Uterus (tissue), 3 donors: ENCODE measurements at regions not wholly inside any gene's neighbourhood (a gene's known extent, or its start where the extent isn't known, plus 50 kb on each side); places are given as distances from the start of the nearest gene placed in this dataset.

Experiments used
- DNase-seq, 2 donors: peaks; one replicate each; pipeline ENCODE4 v3.0.0-alpha.2; 2019 to 2020
- H3K27ac ChIP-seq, 2 donors: fragments of 200-600 bp; sonication (generic); 1 replicate in 1 of 2; 2 replicates in 1 of 2; pipeline ENCODE4 v1.5.1; 2016 to 2018
- H3K27me3 ChIP-seq, 2 donors: fragments of 200-600 bp; sonication (generic); one replicate each; pipeline ENCODE4 v1.5.1; 2018 to 2019; ENCODE audit warnings: control low read depth in 1 of 2
- H3K36me3 ChIP-seq, 2 donors: fragments of 200-600 bp; sonication (generic); one replicate each; pipeline ENCODE4 v1.5.1; 2019; ENCODE audit warnings: control low read depth in 1 of 2
- H3K4me1 ChIP-seq, 2 donors: fragments of 200-600 bp; sonication (generic); one replicate each; pipeline ENCODE4 v1.5.1; 2018 to 2019; ENCODE audit warnings: control low read depth in 1 of 2
- H3K4me3 ChIP-seq, 2 donors: fragments of 200-600 bp; sonication (generic); 1 replicate in 1 of 2; 2 replicates in 1 of 2; pipeline ENCODE4 v1.5.1; 2018 to 2019; ENCODE audit warnings: mild to moderate bottlenecking in 1 of 2
- H3K9me3 ChIP-seq, 2 donors: fragments of 200-600 bp; sonication (generic); one replicate each; pipeline ENCODE4 v1.5.1; 2019; ENCODE audit warnings: control low read depth in 1 of 2
- CTCF ChIP-seq, 4 experiments: fragments of 200-600 bp in 2 of 4; fragments of 450-650 bp in 2 of 4; sonication (generic) in 2 of 4; IDR thresholded peaks; one replicate each; pipeline ENCODE4 v1.5.1; 2016 to 2019; ENCODE audit warnings: antibody characterized with exemption in 4 of 4, mild to moderate bottlenecking in 2 of 4, moderate library complexity in 1 of 4
- POLR2A ChIP-seq, 2 donors: fragments of 450-650 bp; IDR thresholded peaks; one replicate each; pipeline ENCODE4 v1.6.1; 2016; ENCODE audit warnings: antibody characterized with exemption in 2 of 2, mild to moderate bottlenecking in 1 of 2, moderate library complexity in 1 of 2
- intact Hi-C: fragments of 100-400 bp; cut with DNase I; formaldehyde crosslinking; loops from one replicate; pipeline ENCODE4 v1.15.1; 2023; ENCODE audit warnings: low total_unique reads
- donor health status: DM: yes; HTN: yes; CAD: no.

DNA sequence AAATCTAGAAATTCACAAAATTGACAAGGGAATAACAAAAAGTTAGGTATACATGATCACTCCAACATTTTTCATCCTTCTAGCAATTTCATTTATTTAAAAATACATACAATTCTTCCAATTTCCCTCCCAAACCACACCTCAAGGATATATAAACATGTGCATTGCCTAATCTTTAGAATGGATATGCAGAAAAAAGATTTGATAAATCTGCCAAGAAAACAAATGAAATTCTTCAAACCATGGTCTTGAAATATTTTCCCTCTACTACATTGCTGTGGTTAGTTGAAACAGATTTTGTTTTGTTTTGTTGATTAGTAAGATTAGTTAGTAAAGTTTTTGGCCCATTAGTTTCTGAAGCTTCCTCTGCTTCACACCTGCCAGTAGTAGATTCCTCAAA, 703.3 kb upstream of the CCDC179 start:
- Histone ChIP-seq H3K27me3 (no peaks in the 10 kb centered on the region), H3K36me3 (no peaks in the 10 kb centered on the region), H3K4me3 (no peak overlapping the region), H3K4me1 (no peaks in the 10 kb centered on the region), H3K9me3 (no peaks in the 10 kb centered on the region), H3K27ac (no peak overlapping the region)
- TF ChIP-seq CTCF (IDR thresholded peaks at IDR 0.05) (no peak), POLR2A (IDR thresholded peaks at IDR 0.05) (no peak)
- no peak for DNase-seq
- intact Hi-C loops = no loop called here

DNA sequence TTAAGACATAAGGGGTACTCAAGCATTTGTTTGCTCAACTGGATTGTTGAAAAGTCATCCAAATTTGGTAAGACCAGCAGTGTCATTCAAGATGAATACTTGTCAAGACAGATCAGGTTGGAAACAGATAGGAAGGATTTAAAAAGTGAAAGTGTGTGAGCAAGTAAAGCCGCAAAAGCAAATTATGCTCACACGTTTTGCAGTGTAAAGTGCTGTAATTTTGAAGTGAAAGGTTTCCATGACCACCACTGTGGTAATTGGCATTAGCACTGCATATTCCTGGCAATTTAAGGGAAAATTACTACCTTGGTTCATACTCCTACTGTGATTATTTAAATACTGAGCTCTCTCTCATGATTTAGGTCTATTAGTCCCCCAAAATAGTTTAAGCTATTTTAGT, 704.1 kb upstream of the CCDC179 start:
- intact Hi-C loops = no loop called here

DNA sequence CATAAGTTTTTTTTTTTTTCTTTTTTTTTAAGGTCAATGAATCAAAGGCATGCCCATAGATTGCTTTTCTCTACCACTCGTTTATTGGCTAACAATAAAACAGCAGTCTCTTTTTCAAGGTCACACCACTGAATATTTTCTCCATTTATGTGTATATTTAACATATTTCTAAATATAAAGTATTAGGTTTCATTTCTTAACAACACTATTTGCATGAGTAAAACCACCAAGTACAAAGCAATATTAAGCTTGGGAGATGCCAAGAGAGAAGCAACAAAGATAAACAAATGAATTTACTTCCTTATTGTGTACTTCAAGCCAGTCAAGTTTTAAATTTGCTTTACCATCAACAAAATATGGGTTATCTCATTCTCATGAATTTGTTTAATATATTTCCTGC, 708.9 kb upstream of the CCDC179 start:
- Histone ChIP-seq H3K4me1 (no peaks in the 10 kb centered on the region), H3K9me3 (no peaks in the 10 kb centered on the region), H3K27me3 (no peaks in the 10 kb centered on the region), H3K27ac (no peak overlapping the region), H3K4me3 (no peak overlapping the region), H3K36me3 (no peaks in the 10 kb centered on the region)
- intact Hi-C loops = no loop called here
- DNase-seq = no peak
- TF ChIP-seq POLR2A (IDR thresholded peaks at IDR 0.05) (no peak), CTCF (IDR thresholded peaks at IDR 0.05) (no peak)

More for the DNA sequence above, 704.1 kb upstream of the CCDC179 start:
- DNase-seq = no peak
- Histone ChIP-seq H3K9me3 (no peaks in the 10 kb centered on the region), H3K4me3 (no peak overlapping the region), H3K27me3 (no peaks in the 10 kb centered on the region), H3K27ac (no peak overlapping the region), H3K4me1 (no peaks in the 10 kb centered on the region), H3K36me3 (no peaks in the 10 kb centered on the region)
- TF ChIP-seq POLR2A (IDR thresholded peaks at IDR 0.05) (no peak), CTCF (IDR thresholded peaks at IDR 0.05) (no peak)

DNA sequence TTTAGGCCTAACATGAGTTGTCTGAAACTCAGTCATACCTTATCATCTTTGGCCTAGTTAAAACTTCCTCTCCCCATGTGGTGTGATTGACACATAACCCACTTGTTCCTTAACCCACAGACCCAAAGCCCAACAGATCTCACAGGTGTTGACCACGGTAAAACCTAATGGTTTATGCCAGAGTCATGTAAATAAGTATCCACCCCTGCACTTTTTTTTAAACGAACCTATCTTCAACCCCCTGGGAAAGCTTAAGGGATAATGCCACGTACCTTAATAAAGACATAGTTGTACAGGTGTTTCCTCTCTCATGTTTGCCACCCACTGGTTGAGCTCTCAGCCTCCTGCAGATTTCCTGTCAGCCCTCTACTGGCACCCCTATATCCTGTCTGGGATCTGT, 709.3 kb upstream of the CCDC179 start:
- Histone ChIP-seq H3K4me1 (no peaks in the 10 kb centered on the region), H3K27me3 (no peaks in the 10 kb centered on the region), H3K9me3 (no peaks in the 10 kb centered on the region), H3K4me3 (no peak overlapping the region), H3K36me3 (no peaks in the 10 kb centered on the region), H3K27ac (no peak overlapping the region)
- TF ChIP-seq CTCF (IDR thresholded peaks at IDR 0.05) (no peak), POLR2A (IDR thresholded peaks at IDR 0.05) (no peak)
- DNase-seq = no peak
- intact Hi-C loops = no loop called here

- Histone ChIP-seq H3K27ac (no peak overlapping the region), H3K9me3 (no peaks in the 10 kb centered on the region), H3K4me3 (no peak overlapping the region), H3K4me1 (no peaks in the 10 kb centered on the region), H3K36me3 (no peaks in the 10 kb centered on the region), H3K27me3 (no peaks in the 10 kb centered on the region)
- intact Hi-C loops = no loop called here
- no peak for TF ChIP-seq CTCF (IDR thresholded peaks at IDR 0.05)
- no peak for TF ChIP-seq POLR2A (IDR thresholded peaks at IDR 0.05)
- DNase-seq = no peak
Observed at GRCh38 chr11:23570828-23571227, 710.6 kb upstream of the CCDC179 start.
